Brain pericyte (primary cell): ENCODE measurements at regions not wholly inside any gene's neighbourhood (a gene's known extent, or its start where the extent isn't known, plus 50 kb on each side); places are given as distances from the start of the nearest gene placed in this dataset.

Source experiments
- DNase-seq: peaks from one replicate; pipeline ENCODE4 v3.0.0-alpha.2; 2012; ENCODE audit warnings: low read depth, low spot score

DNA sequence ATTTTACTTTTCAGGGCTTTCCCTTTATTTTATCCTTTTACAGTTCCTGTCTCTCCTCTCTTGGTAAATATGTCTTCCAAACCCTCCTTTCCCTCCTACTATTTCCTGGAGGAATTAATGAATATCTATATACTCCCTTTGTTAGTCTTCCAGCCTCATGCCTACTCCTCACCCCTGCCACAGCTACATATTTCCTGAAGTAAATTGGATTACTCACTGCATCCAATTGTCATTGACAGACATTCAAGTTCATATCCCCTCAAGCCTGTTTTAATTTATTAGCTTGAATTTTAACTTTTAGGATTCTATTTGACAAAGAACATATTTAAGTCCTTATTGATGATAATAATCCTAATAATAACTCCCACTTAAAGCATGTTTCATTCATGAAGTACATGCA, 314.5 kb downstream of the TMEM161B start:
- no peak for DNase-seq

DNA sequence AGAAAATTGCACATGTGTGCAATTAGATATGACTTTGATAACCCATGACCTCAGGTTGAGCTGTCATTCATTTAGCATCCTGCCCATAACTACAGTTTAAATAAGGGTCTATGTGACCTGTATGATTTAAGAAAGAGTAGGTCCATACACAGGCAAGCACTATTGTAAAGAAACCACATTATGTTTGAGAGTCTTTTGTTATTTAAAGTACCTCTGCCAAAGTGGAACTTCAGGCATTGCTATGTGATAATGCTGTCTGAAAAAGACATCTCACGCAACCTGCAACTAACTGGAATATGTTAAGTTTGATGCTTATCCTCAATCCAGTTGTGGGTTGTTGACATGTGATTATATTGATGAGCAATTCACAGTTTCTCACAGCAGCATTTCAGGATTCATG, 317.0 kb downstream of the TMEM161B start:
- DNase-seq = no peak

GRCh38 chr5:87949676-87950631, 318.7 kb downstream of the TMEM161B start:
- no peak for DNase-seq

- no peak for DNase-seq
These were observed 320.2 kb downstream of the TMEM161B start for GRCh38 chr5:87948486-87948885.

DNA sequence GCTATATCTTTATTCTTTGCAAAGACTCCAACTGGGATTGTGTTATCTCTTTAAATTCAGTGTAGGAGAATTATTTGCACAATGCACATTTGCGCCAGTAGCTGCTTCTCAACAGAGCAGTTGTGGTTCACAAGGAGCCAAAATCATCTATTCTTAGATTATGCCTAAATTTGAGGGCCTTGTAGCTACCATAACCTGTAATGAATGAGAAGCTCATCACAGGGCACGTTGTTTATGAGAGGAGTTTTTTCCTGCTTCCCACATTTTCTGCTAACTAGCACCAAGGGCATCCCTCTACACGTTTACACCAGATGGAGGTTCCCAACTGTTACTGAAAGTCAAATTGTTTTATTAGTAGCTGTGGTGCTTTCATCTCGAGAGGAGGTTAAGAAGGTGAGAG, 322.4 kb downstream of the TMEM161B start:
- no peak for DNase-seq

DNA sequence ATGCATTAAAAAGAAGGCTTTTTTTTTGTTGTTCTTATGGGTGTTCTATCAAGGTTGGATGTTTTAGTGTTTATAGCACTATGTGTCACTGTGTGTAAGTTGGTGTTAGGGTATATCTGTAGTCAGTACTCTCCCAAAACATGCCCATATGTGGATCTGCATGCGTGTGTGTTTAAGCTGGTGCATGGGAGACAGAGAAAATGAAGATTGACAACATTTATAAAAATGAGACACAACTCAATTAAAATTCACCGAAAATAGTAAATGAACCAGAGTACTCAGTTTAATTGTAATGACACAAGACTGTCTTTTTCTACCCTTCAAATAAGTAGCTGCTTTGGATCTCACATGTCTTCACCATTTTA, 323.4 kb downstream of the TMEM161B start:
- no peak for DNase-seq

- no peak for DNase-seq
These were observed 323.9 kb downstream of the TMEM161B start for GRCh38 chr5:87944553-87945285.

DNA sequence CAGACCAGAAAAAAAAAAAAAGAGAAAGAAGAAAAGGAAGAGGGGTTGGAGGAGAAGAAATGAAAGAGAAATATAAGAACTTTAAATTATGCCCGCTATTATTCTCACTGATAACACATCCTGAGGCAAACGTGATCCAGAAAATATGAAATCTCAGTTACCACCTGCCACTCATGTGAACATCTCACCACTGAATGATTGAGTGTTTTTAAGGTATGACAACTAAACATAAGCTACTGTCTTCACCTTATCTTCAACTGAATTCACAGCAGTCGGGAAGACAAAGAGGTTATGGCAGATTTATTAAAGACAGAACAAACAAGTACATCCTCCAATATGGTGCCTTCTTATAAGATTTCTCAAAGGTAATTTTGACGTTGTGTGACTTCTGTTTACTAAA, 327.9 kb downstream of the TMEM161B start:
- no peak for DNase-seq

DNA sequence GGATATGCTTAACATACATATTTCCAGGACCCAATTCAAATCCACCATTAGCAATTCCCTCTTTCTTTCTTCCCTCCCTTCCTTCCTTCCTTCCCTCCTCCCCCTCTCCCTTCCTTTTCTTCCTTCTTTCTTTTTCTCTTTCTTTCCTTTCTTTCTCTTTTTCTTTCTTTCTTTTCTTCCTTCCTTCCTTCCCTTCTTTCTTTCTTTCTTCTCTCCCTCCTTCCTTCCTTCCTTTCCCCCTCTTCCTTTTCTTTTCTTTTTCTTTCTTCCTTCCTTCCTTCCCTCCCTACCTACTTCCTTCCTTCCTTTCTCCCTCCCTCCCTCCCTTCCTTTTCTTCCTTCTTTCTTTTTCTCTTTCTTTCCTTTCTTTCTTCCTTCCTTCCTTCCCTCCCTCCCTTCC, 332.0 kb downstream of the TMEM161B start:
- no peak for DNase-seq

DNA sequence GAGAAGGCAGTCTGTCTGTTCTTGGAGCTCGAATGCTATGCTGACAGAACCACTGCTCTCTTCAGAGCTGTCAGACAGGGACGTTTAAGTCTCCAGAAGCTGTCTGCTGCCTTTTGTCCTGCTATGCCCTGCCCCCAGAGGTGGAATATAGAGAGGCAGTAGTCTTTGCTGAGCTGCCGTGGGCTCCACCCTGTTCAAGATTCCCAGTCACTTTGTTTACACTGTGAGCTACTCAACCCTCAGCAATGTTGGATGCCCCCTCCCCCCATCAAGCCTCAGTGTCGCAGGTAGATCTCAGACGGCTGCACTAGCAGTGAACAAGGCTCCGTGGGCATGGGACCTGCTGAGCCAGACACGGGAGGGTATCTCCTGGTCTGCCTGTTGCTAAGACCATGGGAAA, 344.2 kb downstream of the TMEM161B start:
- DNase-seq = no peak

DNA sequence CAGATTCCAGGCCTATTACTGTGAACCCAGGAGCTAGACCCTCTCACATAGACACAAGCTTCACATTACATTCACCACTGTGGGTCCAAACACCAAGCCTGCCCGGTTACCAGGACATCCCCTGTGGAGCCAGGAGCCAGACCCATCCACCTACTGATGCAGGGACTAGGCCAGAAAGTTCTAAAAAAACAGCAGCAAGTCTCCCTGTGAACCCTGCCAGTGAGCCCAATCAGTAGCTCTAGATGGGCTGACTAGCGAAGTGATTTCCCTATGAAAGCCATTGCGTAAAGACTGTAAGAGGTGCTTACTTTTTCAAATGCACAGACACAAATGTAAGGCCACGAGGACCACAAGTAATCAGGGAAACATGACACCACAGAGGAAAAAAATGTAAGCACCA, 352.3 kb downstream of the TMEM161B start:
- DNase-seq = no peak

- no peak for DNase-seq
These were observed 356.2 kb downstream of the TMEM161B start for GRCh38 chr5:87912419-87912818.

- no peak for DNase-seq
These were observed 359.3 kb downstream of the TMEM161B start for GRCh38 chr5:87909382-87909781.

DNA sequence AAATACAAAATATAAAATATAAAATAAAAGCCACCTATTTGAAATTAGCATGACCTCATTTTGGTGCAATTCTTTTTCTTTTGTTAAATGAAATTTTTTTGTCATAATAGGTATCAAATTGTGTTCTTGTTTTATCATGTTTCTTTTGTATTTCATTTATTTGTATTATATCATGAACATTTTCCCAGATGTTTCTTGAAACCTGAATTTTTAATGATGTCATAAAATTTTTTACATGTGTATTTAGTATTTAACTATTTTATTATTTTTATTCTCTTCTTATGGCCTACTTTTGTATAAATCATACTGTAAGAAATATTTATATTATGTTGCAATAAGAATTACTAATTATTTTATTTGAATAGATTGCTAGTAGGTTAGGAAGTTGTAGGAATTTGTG, 361.7 kb downstream of the TMEM161B start:
- DNase-seq = no peak

DNA sequence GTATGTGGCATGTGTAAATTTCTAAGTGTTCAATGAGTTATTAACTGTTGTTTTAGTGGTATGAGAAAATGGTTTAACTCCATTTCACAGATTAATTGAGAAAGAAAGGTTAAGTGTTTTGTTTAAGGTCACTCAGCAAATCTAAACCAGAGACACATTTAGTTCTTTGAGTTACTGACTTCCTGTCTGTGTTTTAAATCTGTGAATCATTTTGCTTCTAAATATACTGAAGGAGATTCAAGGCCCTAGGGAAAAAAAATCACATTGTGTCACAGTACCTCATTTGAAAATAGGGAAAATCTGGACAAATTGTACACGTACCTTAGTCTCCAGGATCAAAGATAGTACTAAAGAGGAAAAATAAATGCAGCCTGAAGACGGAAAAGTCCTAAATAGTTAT, 368.2 kb downstream of the TMEM161B start:
- no peak for DNase-seq

- no peak for DNase-seq
These were observed 368.9 kb downstream of the TMEM161B start for GRCh38 chr5:87899721-87900131.

GRCh38 chr5:87899208-87899661, 369.4 kb downstream of the TMEM161B start:
- peak; percentile 6 for DNase-seq

- no peak for DNase-seq
These were observed 370.1 kb downstream of the TMEM161B start for GRCh38 chr5:87898574-87898973.

- no peak for DNase-seq
These were observed 380.5 kb downstream of the TMEM161B start for GRCh38 chr5:87888139-87888538.

DNA sequence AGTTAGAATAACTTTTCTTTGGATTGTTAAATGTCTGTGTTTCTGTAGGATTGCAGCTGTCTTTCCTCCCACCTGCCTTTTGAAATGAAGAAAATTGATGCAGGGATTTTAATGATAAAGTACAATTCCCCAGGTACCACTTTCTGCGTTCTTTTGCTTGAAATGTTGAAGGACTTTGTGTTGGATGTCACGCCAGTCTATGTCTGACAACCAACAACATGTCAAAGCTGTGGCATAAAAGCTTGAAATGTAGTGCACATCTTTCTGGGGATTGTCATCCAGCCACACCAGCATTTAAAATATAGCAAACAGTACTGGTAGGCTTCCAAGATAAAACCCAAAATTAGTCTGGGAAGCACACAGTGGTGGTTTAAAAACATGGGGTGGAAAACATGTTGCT, 381.4 kb downstream of the TMEM161B start:
- no peak for DNase-seq

DNA sequence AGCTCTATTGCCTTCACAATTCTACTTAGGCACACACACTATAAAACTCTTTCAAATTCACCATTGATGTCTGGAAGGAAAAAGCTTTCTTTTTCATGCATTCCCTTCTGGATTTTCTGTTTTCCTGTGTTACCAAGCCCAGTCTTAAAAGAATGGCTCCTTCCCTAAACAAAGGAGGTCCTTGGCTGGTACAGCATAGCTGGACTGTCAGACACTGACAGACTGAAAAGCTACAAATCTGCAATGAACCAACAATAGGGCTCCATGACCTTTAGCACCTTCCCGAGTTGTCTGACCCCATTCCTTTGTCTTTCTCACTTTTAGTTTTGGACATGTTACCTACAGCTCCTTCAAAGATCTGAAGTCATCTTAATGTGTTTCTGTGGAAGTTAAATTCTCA, 382.5 kb downstream of the TMEM161B start:
- DNase-seq = no peak

- no peak for DNase-seq
These were observed 382.9 kb downstream of the TMEM161B start for GRCh38 chr5:87885758-87886157.

DNA sequence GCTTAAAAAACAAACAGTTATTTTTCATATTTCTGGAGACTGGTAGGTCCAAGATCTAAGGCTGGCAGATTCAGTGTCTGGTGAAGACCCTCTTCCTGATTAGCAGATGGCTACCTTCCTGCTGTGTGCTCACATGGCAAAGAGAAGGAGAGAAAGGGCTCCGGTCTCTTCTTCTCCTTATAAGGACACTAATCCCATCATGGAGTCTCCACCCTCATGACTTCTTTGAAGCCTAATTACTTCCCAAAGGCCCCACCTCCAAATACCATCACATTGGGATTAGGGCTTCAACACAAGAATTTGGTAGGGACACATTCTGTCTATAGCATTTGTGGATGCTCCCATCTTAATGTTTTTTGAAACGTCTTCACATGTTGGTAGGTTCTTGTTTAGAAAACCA, 391.1 kb downstream of the TMEM161B start:
- no peak for DNase-seq
